ENCODE measurements at regions not wholly inside any gene's neighbourhood (a gene's known extent, or its start where the extent isn't known, plus 50 kb on each side); places are given as distances from the start of the nearest gene placed in this dataset.

GRCh38 chr14:38399652-38400051 is 143.8 kb upstream of the CLEC14A start:
- Histone ChIP-seq H3K4me1 (ENCODE audit: control insufficient read depth in 1 of 2, insufficient read depth in 2 of 2, low read length in 2 of 2) (peaks cover 0 to 2% of the 10 kb centered on the region in 2 donors), H3K27me3 (ENCODE audit: control insufficient read depth in 1 of 2, insufficient read depth in 2 of 2, low read length in 1 of 2) (no peaks in the 10 kb centered on the region), H3K36me3 (ENCODE audit: control insufficient read depth in 1 of 2, insufficient read depth in 2 of 2, low read length in 1 of 2) (no peaks in the 10 kb centered on the region), H3K9me3 (ENCODE audit: control insufficient read depth, low read length) (no peaks in the 10 kb centered on the region), H3K27ac (ENCODE audit: low read depth in 1 of 2, low read length in 2 of 2) (no peak overlapping the region), H3K4me3 (ENCODE audit: low read length in 2 of 2) (no peak overlapping the region)
- intact Hi-C loops (cut with DNase I): no loop called here
- no peak for DNase-seq
- WGBS, 2 donors: 15 to 23% methylated on average over 2 of the region's 2 CpGs
- ATAC-seq (ENCODE audit: low FRiP score): no peak

- intact Hi-C loops (cut with DNase I): no loop called here
- DNase-seq (no peak), ATAC-seq (ENCODE audit: low FRiP score) (no peak)
- Histone ChIP-seq H3K27me3 (ENCODE audit: control insufficient read depth in 1 of 2, insufficient read depth in 2 of 2, low read length in 1 of 2) (no peaks in the 10 kb centered on the region), H3K4me1 (ENCODE audit: control insufficient read depth in 1 of 2, insufficient read depth in 2 of 2, low read length in 2 of 2) (no peaks in the 10 kb centered on the region), H3K4me3 (ENCODE audit: low read length in 2 of 2) (no peak overlapping the region), H3K36me3 (ENCODE audit: control insufficient read depth in 1 of 2, insufficient read depth in 2 of 2, low read length in 1 of 2) (no peaks in the 10 kb centered on the region), H3K9me3 (ENCODE audit: control insufficient read depth, low read length) (no peaks in the 10 kb centered on the region), H3K27ac (ENCODE audit: low read depth in 1 of 2, low read length in 2 of 2) (no peak overlapping the region)
These were observed 138.9 kb upstream of the CLEC14A start for GRCh38 chr14:38394767-38395166.

GRCh38 chr14:38394064-38394463 is 138.2 kb upstream of the CLEC14A start:
- H3K27me3 ChIP-seq (ENCODE audit: control insufficient read depth in 1 of 2, insufficient read depth in 2 of 2, low read length in 1 of 2): no peaks in the 10 kb centered on the region
- H3K4me1 ChIP-seq (ENCODE audit: control insufficient read depth in 1 of 2, insufficient read depth in 2 of 2, low read length in 2 of 2): no peaks in the 10 kb centered on the region
- H3K36me3 ChIP-seq (ENCODE audit: control insufficient read depth in 1 of 2, insufficient read depth in 2 of 2, low read length in 1 of 2): no peaks in the 10 kb centered on the region
- intact Hi-C loops (cut with DNase I): no loop called here
- no peaks in the 10 kb centered on the region for H3K9me3 ChIP-seq (ENCODE audit: control insufficient read depth, low read length)
- H3K4me3 ChIP-seq (ENCODE audit: low read length in 2 of 2): no peak overlapping the region
- ATAC-seq (ENCODE audit: low FRiP score) (no peak), DNase-seq (no peak)
- 86 to 89% methylated on average over 2 of the region's 2 CpGs for WGBS, 2 donors
- H3K27ac ChIP-seq (ENCODE audit: low read depth in 1 of 2, low read length in 2 of 2): no peak overlapping the region

DNA sequence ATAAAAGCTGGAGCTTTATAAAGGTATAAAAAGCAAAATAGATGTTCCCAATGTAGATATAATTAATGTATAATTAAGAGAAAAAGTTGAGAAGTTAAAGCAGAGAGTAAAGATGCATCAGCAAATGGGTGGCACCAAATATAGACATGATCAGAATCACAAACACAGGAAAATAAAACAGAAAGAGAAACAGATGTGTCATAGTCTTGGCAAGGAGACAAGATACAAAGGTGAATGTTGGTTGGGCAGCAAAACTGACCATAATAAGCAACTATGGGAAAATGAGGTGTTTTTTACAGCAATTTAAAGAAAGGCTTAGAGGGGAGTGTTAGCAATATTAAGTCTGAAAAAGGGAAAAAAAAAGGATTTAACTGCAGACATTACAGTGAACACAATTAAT is 135.4 kb upstream of the CLEC14A start:
- H3K36me3 ChIP-seq (ENCODE audit: control insufficient read depth in 1 of 2, insufficient read depth in 2 of 2, low read length in 1 of 2): no peaks in the 10 kb centered on the region
- H3K27ac ChIP-seq (ENCODE audit: low read depth in 1 of 2, low read length in 2 of 2): no peak overlapping the region
- ATAC-seq (ENCODE audit: low FRiP score): no peak
- H3K9me3 ChIP-seq (ENCODE audit: control insufficient read depth, low read length): no peaks in the 10 kb centered on the region
- no peaks in the 10 kb centered on the region for H3K4me1 ChIP-seq (ENCODE audit: control insufficient read depth in 1 of 2, insufficient read depth in 2 of 2, low read length in 2 of 2)
- no peaks in the 10 kb centered on the region for H3K27me3 ChIP-seq (ENCODE audit: control insufficient read depth in 1 of 2, insufficient read depth in 2 of 2, low read length in 1 of 2)
- DNase-seq: no peak
- no peak overlapping the region for H3K4me3 ChIP-seq (ENCODE audit: low read length in 2 of 2)
- intact Hi-C loops (cut with DNase I): no loop called here

DNA sequence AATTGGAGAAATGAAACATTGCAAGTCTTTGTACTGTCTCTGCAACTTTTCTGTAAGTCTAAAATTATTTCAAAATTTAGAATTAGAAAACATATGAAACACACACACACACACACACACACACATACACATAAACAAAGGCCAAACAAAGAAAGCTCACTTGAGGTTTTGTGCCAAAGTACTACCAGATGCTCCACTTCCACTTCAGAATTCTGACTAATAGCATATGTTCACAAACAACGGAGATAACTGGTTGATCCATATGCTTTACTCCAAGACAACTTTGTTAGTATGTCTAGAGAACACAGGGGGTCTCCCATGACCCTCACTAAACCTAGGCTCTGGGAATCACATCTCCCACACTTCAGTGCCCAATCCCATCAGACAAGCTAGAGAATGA is 133.8 kb upstream of the CLEC14A start:
- no peaks in the 10 kb centered on the region for H3K36me3 ChIP-seq (ENCODE audit: control insufficient read depth in 1 of 2, insufficient read depth in 2 of 2, low read length in 1 of 2)
- no peaks in the 10 kb centered on the region for H3K27me3 ChIP-seq (ENCODE audit: control insufficient read depth in 1 of 2, insufficient read depth in 2 of 2, low read length in 1 of 2)
- no peaks in the 10 kb centered on the region for H3K4me1 ChIP-seq (ENCODE audit: control insufficient read depth in 1 of 2, insufficient read depth in 2 of 2, low read length in 2 of 2)
- DNase-seq: no peak
- WGBS, 2 donors: 45 to 56% methylated on average over 1 of the region's 1 CpG
- no peak overlapping the region for H3K27ac ChIP-seq (ENCODE audit: low read depth in 1 of 2, low read length in 2 of 2)
- intact Hi-C loops (cut with DNase I): no loop called here
- H3K9me3 ChIP-seq (ENCODE audit: control insufficient read depth, low read length): no peaks in the 10 kb centered on the region
- no peak for ATAC-seq (ENCODE audit: low FRiP score)
- no peak overlapping the region for H3K4me3 ChIP-seq (ENCODE audit: low read length in 2 of 2)

DNA sequence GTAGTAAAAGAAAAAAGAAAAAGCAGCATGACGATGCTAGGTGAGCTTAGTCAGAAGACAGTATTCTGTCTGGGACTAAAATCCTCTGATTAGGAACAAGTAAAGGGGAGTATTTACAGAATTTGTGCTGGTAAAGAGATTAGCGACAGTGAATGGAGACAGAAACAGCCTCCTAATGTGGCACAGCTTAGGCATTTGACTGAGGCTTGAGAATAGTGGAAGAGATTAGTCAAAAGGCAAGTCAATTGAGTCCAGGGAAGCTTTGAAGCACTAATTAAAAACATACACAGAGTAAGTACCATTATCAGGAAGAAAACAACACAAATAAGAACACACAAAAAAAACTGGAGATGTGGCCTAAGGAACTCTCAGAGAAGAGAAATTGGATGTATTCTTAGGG is 131.9 kb upstream of the CLEC14A start:
- H3K4me1 ChIP-seq (ENCODE audit: control insufficient read depth in 1 of 2, insufficient read depth in 2 of 2, low read length in 2 of 2): no peaks in the 10 kb centered on the region
- DNase-seq (no peak), ATAC-seq (ENCODE audit: low FRiP score) (no peak)
- no peaks in the 10 kb centered on the region for H3K27me3 ChIP-seq (ENCODE audit: control insufficient read depth in 1 of 2, insufficient read depth in 2 of 2, low read length in 1 of 2)
- intact Hi-C loops (cut with DNase I): no loop called here
- 68 to 72% methylated on average over 2 of the region's 2 CpGs for WGBS, 2 donors
- H3K9me3 ChIP-seq (ENCODE audit: control insufficient read depth, low read length): no peaks in the 10 kb centered on the region
- H3K36me3 ChIP-seq (ENCODE audit: control insufficient read depth in 1 of 2, insufficient read depth in 2 of 2, low read length in 1 of 2): no peaks in the 10 kb centered on the region
- H3K27ac ChIP-seq (ENCODE audit: low read depth in 1 of 2, low read length in 2 of 2): no peak overlapping the region
- H3K4me3 ChIP-seq (ENCODE audit: low read length in 2 of 2): no peak overlapping the region

GRCh38 chr14:38385836-38386235 is 129.9 kb upstream of the CLEC14A start:
- ATAC-seq (ENCODE audit: low FRiP score) (no peak), DNase-seq (no peak)
- no peaks in the 10 kb centered on the region for H3K36me3 ChIP-seq (ENCODE audit: control insufficient read depth in 1 of 2, insufficient read depth in 2 of 2, low read length in 1 of 2)
- H3K4me3 ChIP-seq (ENCODE audit: low read length in 2 of 2): no peak overlapping the region
- no peaks in the 10 kb centered on the region for H3K9me3 ChIP-seq (ENCODE audit: control insufficient read depth, low read length)
- no peaks in the 10 kb centered on the region for H3K27me3 ChIP-seq (ENCODE audit: control insufficient read depth in 1 of 2, insufficient read depth in 2 of 2, low read length in 1 of 2)
- no peak overlapping the region for H3K27ac ChIP-seq (ENCODE audit: low read depth in 1 of 2, low read length in 2 of 2)
- intact Hi-C loops (cut with DNase I): no loop called here
- 58 to 69% methylated on average over 3 of the region's 3 CpGs for WGBS, 2 donors
- no peaks in the 10 kb centered on the region for H3K4me1 ChIP-seq (ENCODE audit: control insufficient read depth in 1 of 2, insufficient read depth in 2 of 2, low read length in 2 of 2)

- 75 to 89% methylated on average over 5 of the region's 5 CpGs for WGBS, 2 donors
- no peaks in the 10 kb centered on the region for H3K4me1 ChIP-seq (ENCODE audit: control insufficient read depth in 1 of 2, insufficient read depth in 2 of 2, low read length in 2 of 2)
- no peaks in the 10 kb centered on the region for H3K9me3 ChIP-seq (ENCODE audit: control insufficient read depth, low read length)
- H3K4me3 ChIP-seq (ENCODE audit: low read length in 2 of 2): no peak overlapping the region
- intact Hi-C loops (cut with DNase I): no loop called here
- DNase-seq (no peak), ATAC-seq (ENCODE audit: low FRiP score) (no peak)
- no peaks in the 10 kb centered on the region for H3K36me3 ChIP-seq (ENCODE audit: control insufficient read depth in 1 of 2, insufficient read depth in 2 of 2, low read length in 1 of 2)
- no peak overlapping the region for H3K27ac ChIP-seq (ENCODE audit: low read depth in 1 of 2, low read length in 2 of 2)
- no peaks in the 10 kb centered on the region for H3K27me3 ChIP-seq (ENCODE audit: control insufficient read depth in 1 of 2, insufficient read depth in 2 of 2, low read length in 1 of 2)
These were observed 129.4 kb upstream of the CLEC14A start for GRCh38 chr14:38385343-38385742.

- no peak for ATAC-seq (ENCODE audit: low FRiP score)
- Histone ChIP-seq H3K27ac (ENCODE audit: low read depth in 1 of 2, low read length in 2 of 2) (no peak overlapping the region), H3K9me3 (ENCODE audit: control insufficient read depth, low read length) (no peaks in the 10 kb centered on the region), H3K4me3 (ENCODE audit: low read length in 2 of 2) (no peak overlapping the region), H3K27me3 (ENCODE audit: control insufficient read depth in 1 of 2, insufficient read depth in 2 of 2, low read length in 1 of 2) (no peaks in the 10 kb centered on the region), H3K4me1 (ENCODE audit: control insufficient read depth in 1 of 2, insufficient read depth in 2 of 2, low read length in 2 of 2) (no peaks in the 10 kb centered on the region), H3K36me3 (ENCODE audit: control insufficient read depth in 1 of 2, insufficient read depth in 2 of 2, low read length in 1 of 2) (no peaks in the 10 kb centered on the region)
- WGBS, 2 donors: 41 to 55% methylated on average over 1 of the region's 1 CpG
- intact Hi-C loops (cut with DNase I): no loop called here
- no peak for DNase-seq
These were observed 128.8 kb upstream of the CLEC14A start for GRCh38 chr14:38384741-38385140.

Data from aorta (tissue), 5 donors.